Upper lobe of right lung (tissue), 1 donor: ENCODE measurements at regions not wholly inside any gene's neighbourhood (a gene's known extent, or its start where the extent isn't known, plus 50 kb on each side); places are given as distances from the start of the nearest gene placed in this dataset.
A peak's percentile ranks its signal among the peaks of the same experiment; 100 is the strongest.
"Not testable (repeated sequence)": the region's sequence is repeated elsewhere in the genome, so short reads cannot be mapped to it uniquely, and the experiment has no call there.

Source experiments
- ATAC-seq: fragments of 200-7000 bp; cut with Tn5 transposase; one replicate; pipeline ENCODE4 v1.9.1; 2020; ENCODE audit warnings: mild to moderate bottlenecking, moderate library complexity
- DNase-seq: peaks from one replicate; pipeline ENCODE4 v3.0.0-alpha.2; 2020
- H3K27ac ChIP-seq: fragments of 200-600 bp; one replicate; pipeline ENCODE4 v1.8.0; 2022
- H3K27me3 ChIP-seq: fragments of 200-600 bp; one replicate; pipeline ENCODE4 v1.8.0; 2022; ENCODE audit warnings: mild to moderate bottlenecking
- H3K36me3 ChIP-seq: fragments of 200-600 bp; one replicate; pipeline ENCODE4 v1.8.0; 2022
- H3K4me1 ChIP-seq: fragments of 200-600 bp; one replicate; pipeline ENCODE4 v1.8.0; 2022
- H3K4me3 ChIP-seq: fragments of 200-600 bp; one replicate; pipeline ENCODE4 v1.8.0; 2022; ENCODE audit warnings: mild to moderate bottlenecking
- H3K9me3 ChIP-seq: fragments of 200-600 bp; one replicate; pipeline ENCODE4 v1.8.0; 2022
- CTCF ChIP-seq: fragments of 200-600 bp; IDR thresholded peaks from one replicate; pipeline ENCODE4 v1.8.0; 2022; ENCODE audit warnings: antibody characterized with exemption
- intact Hi-C: fragments of 100-400 bp; cut with DNase I; formaldehyde crosslinking; loops from one replicate; pipeline ENCODE4 v1.11.0; 2022
- donor health status: DM: no; HTN: yes; CAD: no; lungs with severe emphysema.

GRCh38 chr3:20307383-20307782 is 121.4 kb upstream of the SGO1 start:
- peak; percentile 61 for ATAC-seq
- Histone ChIP-seq H3K36me3 (no peaks in the 10 kb centered on the region), H3K4me3 (no peak overlapping the region), H3K27me3 (no peaks in the 10 kb centered on the region), H3K9me3 (no peaks in the 10 kb centered on the region), H3K4me1 (no peaks in the 10 kb centered on the region), H3K27ac (no peak overlapping the region)
- DNase-seq = no peak
- no peak for TF ChIP-seq CTCF
- intact Hi-C loops = no loop called here

GRCh38 chr3:20305647-20306046 is 119.6 kb upstream of the SGO1 start:
- TF ChIP-seq CTCF = no peak
- no peak for DNase-seq

GRCh38 chr3:20302766-20303165 is 116.8 kb upstream of the SGO1 start:
- H3K4me3 ChIP-seq = no peak overlapping the region
- DNase-seq (no peak), ATAC-seq (no peak)
- intact Hi-C loops = no loop called here
- no peak for TF ChIP-seq CTCF
- H3K9me3 ChIP-seq = no peaks in the 10 kb centered on the region
- no peaks in the 10 kb centered on the region for H3K36me3 ChIP-seq
- no peaks in the 10 kb centered on the region for H3K27me3 ChIP-seq
- no peak overlapping the region for H3K27ac ChIP-seq
- H3K4me1 ChIP-seq = no peaks in the 10 kb centered on the region

More at GRCh38 chr3:20305647-20306046, 119.6 kb upstream of the SGO1 start:
- H3K9me3 ChIP-seq = no peaks in the 10 kb centered on the region
- ATAC-seq = no peak
- H3K4me3 ChIP-seq = no peak overlapping the region
- no peak overlapping the region for H3K27ac ChIP-seq
- intact Hi-C loops = no loop called here
- no peaks in the 10 kb centered on the region for H3K27me3 ChIP-seq
- no peaks in the 10 kb centered on the region for H3K36me3 ChIP-seq
- no peaks in the 10 kb centered on the region for H3K4me1 ChIP-seq

- no peak overlapping the region for H3K4me3 ChIP-seq
- intact Hi-C loops = no loop called here
- H3K36me3 ChIP-seq = no peaks in the 10 kb centered on the region
- no peak for TF ChIP-seq CTCF
- H3K4me1 ChIP-seq = no peaks in the 10 kb centered on the region
- ATAC-seq (no peak), DNase-seq (no peak)
- no peaks in the 10 kb centered on the region for H3K27me3 ChIP-seq
- H3K9me3 ChIP-seq = peaks cover 12% of the 10 kb centered on the region
- no peak overlapping the region for H3K27ac ChIP-seq
These were observed 102.0 kb upstream of the SGO1 start for GRCh38 chr3:20288050-20288449.

- H3K27me3 ChIP-seq = no peaks in the 10 kb centered on the region
- no peak overlapping the region for H3K27ac ChIP-seq
- intact Hi-C loops = no loop called here
- no peaks in the 10 kb centered on the region for H3K36me3 ChIP-seq
- no peak overlapping the region for H3K4me3 ChIP-seq
- no peak for ATAC-seq
- H3K9me3 ChIP-seq = peaks cover 6% of the 10 kb centered on the region
- DNase-seq = no peak
- TF ChIP-seq CTCF = no peak
- no peaks in the 10 kb centered on the region for H3K4me1 ChIP-seq
These were observed 94.3 kb upstream of the SGO1 start for GRCh38 chr3:20280257-20280656.

GRCh38 chr3:20265977-20266376 is 80.0 kb upstream of the SGO1 start:
- H3K27me3 ChIP-seq, H3K36me3 ChIP-seq, H3K27ac ChIP-seq, H3K4me1 ChIP-seq, H3K9me3 ChIP-seq, ATAC-seq, DNase-seq, H3K4me3 ChIP-seq, intact Hi-C loops: not testable (repeated sequence)
